ENCODE measurements at regions not wholly inside any gene's neighbourhood (a gene's known extent, or its start where the extent isn't known, plus 50 kb on each side); places are given as distances from the start of the nearest gene placed in this dataset.

- no peak for TF ChIP-seq CTCF (IDR thresholded peaks at IDR 0.05; ENCODE audit: partially characterized antibody, unreplicated experiment)
- DNase-seq = no peak
- Mint-ChIP-seq H3K27ac (ENCODE audit: unreplicated experiment) (no peak overlapping the region), H3K4me3 (ENCODE audit: unreplicated experiment) (no peak overlapping the region), H3K36me3 (ENCODE audit: unreplicated experiment) (no peaks in the 10 kb centered on the region), H3K9me3 (ENCODE audit: unreplicated experiment) (no peaks in the 10 kb centered on the region), H3K27me3 (ENCODE audit: unreplicated experiment) (peaks cover under 1% of the 10 kb centered on the region), H3K4me1 (ENCODE audit: low read depth, unreplicated experiment) (peaks cover 7% of the 10 kb centered on the region)
Measured at GRCh38 chrX:20513185-20513584, 246.5 kb upstream of the RPS6KA3 start.

GRCh38 chrX:20511792-20512191 is 245.1 kb upstream of the RPS6KA3 start:
- Mint-ChIP-seq H3K27me3 (ENCODE audit: unreplicated experiment) (no peaks in the 10 kb centered on the region), H3K27ac (ENCODE audit: unreplicated experiment) (no peak overlapping the region), H3K9me3 (ENCODE audit: unreplicated experiment) (no peaks in the 10 kb centered on the region), H3K36me3 (ENCODE audit: unreplicated experiment) (no peaks in the 10 kb centered on the region), H3K4me1 (ENCODE audit: low read depth, unreplicated experiment) (peaks cover under 1% of the 10 kb centered on the region), H3K4me3 (ENCODE audit: unreplicated experiment) (no peak overlapping the region)
- no peak for TF ChIP-seq CTCF (IDR thresholded peaks at IDR 0.05; ENCODE audit: partially characterized antibody, unreplicated experiment)
- no peak for DNase-seq

- H3K4me1 Mint-ChIP-seq (ENCODE audit: low read depth, unreplicated experiment) = no peaks in the 10 kb centered on the region
- H3K9me3 Mint-ChIP-seq (ENCODE audit: unreplicated experiment) = no peaks in the 10 kb centered on the region
- H3K27me3 Mint-ChIP-seq (ENCODE audit: unreplicated experiment) = no peaks in the 10 kb centered on the region
- H3K4me3 Mint-ChIP-seq (ENCODE audit: unreplicated experiment) = no peak overlapping the region
- no peak for TF ChIP-seq CTCF (IDR thresholded peaks at IDR 0.05; ENCODE audit: partially characterized antibody, unreplicated experiment)
- H3K36me3 Mint-ChIP-seq (ENCODE audit: unreplicated experiment) = no peaks in the 10 kb centered on the region
- H3K27ac Mint-ChIP-seq (ENCODE audit: unreplicated experiment) = no peak overlapping the region
- no peak for DNase-seq
Measured at GRCh38 chrX:20507901-20508620, 241.4 kb upstream of the RPS6KA3 start.

GRCh38 chrX:20506739-20507138 is 240.0 kb upstream of the RPS6KA3 start:
- no peak for DNase-seq
- Mint-ChIP-seq H3K4me1 (ENCODE audit: low read depth, unreplicated experiment) (no peaks in the 10 kb centered on the region), H3K36me3 (ENCODE audit: unreplicated experiment) (no peaks in the 10 kb centered on the region), H3K27ac (ENCODE audit: unreplicated experiment) (no peak overlapping the region), H3K27me3 (ENCODE audit: unreplicated experiment) (no peaks in the 10 kb centered on the region), H3K4me3 (ENCODE audit: unreplicated experiment) (no peak overlapping the region), H3K9me3 (ENCODE audit: unreplicated experiment) (no peaks in the 10 kb centered on the region)
- TF ChIP-seq CTCF (IDR thresholded peaks at IDR 0.05; ENCODE audit: partially characterized antibody, unreplicated experiment) = no peak

GRCh38 chrX:20500949-20501348 is 234.2 kb upstream of the RPS6KA3 start:
- DNase-seq = no peak
- TF ChIP-seq CTCF (IDR thresholded peaks at IDR 0.05; ENCODE audit: partially characterized antibody, unreplicated experiment) = no peak
- H3K27me3 Mint-ChIP-seq (ENCODE audit: unreplicated experiment) = no peaks in the 10 kb centered on the region
- H3K4me3 Mint-ChIP-seq (ENCODE audit: unreplicated experiment) = no peak overlapping the region
- H3K4me1 Mint-ChIP-seq (ENCODE audit: low read depth, unreplicated experiment) = peaks cover 12% of the 10 kb centered on the region
- no peaks in the 10 kb centered on the region for H3K36me3 Mint-ChIP-seq (ENCODE audit: unreplicated experiment)
- no peak overlapping the region for H3K27ac Mint-ChIP-seq (ENCODE audit: unreplicated experiment)
- H3K9me3 Mint-ChIP-seq (ENCODE audit: unreplicated experiment) = no peaks in the 10 kb centered on the region
